ENCODE measurements at regions not wholly inside any gene's neighbourhood (a gene's known extent, or its start where the extent isn't known, plus 50 kb on each side); places are given as distances from the start of the nearest gene placed in this dataset.
"Not testable (repeated sequence)": the region's sequence is repeated elsewhere in the genome, so short reads cannot be mapped to it uniquely, and the experiment has no call there.

- Histone ChIP-seq H3K9me3 (ENCODE audit: insufficient read depth, low read depth, low read length) (no peaks in the 10 kb centered on the region), H3K36me3 (ENCODE audit: insufficient read depth, low read length) (no peaks in the 10 kb centered on the region), H3K9me2 (replicated peaks; ENCODE audit: low read depth, low read length) (no peaks in the 10 kb centered on the region), H3K79me2 (ENCODE audit: insufficient read depth, low read length) (no peaks in the 10 kb centered on the region), H2AFZ (ENCODE audit: low read length) (no peak overlapping the region), H3K27me3 (ENCODE audit: insufficient read depth, low read length, poor library complexity, severe bottlenecking) (no peaks in the 10 kb centered on the region), H3K4me2 (ENCODE audit: low read depth, low read length, poor library complexity, severe bottlenecking) (no peak overlapping the region), H3K9ac (ENCODE audit: low read depth, low read length, poor library complexity, severe bottlenecking) (no peak overlapping the region), H3F3A (ENCODE audit: low read depth) (no peaks in the 10 kb centered on the region), H4K20me1 (ENCODE audit: insufficient read depth, low read length, poor library complexity, severe bottlenecking) (no peaks in the 10 kb centered on the region), H3K4me1 (ENCODE audit: insufficient read depth, low read length, poor library complexity, severe bottlenecking) (peaks cover 11% of the 10 kb centered on the region), H3K4me3 (ENCODE audit: low read length, poor library complexity, severe bottlenecking) (no peak overlapping the region)
- TF ChIP-seq CTCF (conservative IDR thresholded peaks at IDR 0.05; ENCODE audit: low read length) (no peak), EZH2phosphoT487 (IDR thresholded peaks at IDR 0.05; ENCODE audit: borderline replicate concordance) (no peak)
Observed at GRCh38 chr7:32670110-32671025, 175.1 kb downstream of the AVL9 start.

- H3K79me2 ChIP-seq (ENCODE audit: insufficient read depth, low read length); H3K9ac ChIP-seq (ENCODE audit: low read depth, low read length, poor library complexity, severe bottlenecking); H3K9me3 ChIP-seq (ENCODE audit: insufficient read depth, low read depth, low read length); H3K4me3 ChIP-seq (ENCODE audit: low read length, poor library complexity, severe bottlenecking); H3F3A ChIP-seq (ENCODE audit: low read depth); H3K36me3 ChIP-seq (ENCODE audit: insufficient read depth, low read length); H3K27me3 ChIP-seq (ENCODE audit: insufficient read depth, low read length, poor library complexity, severe bottlenecking); H3K9me2 ChIP-seq (replicated peaks; ENCODE audit: low read depth, low read length); H2AFZ ChIP-seq (ENCODE audit: low read length); H4K20me1 ChIP-seq (ENCODE audit: insufficient read depth, low read length, poor library complexity, severe bottlenecking): not testable (repeated sequence)
- peak overlapping the region; percentile 24 for H3K4me2 ChIP-seq (ENCODE audit: low read depth, low read length, poor library complexity, severe bottlenecking)
- peaks cover 11% of the 10 kb centered on the region for H3K4me1 ChIP-seq (ENCODE audit: insufficient read depth, low read length, poor library complexity, severe bottlenecking)
Observed at GRCh38 chr7:32669173-32669870, 174.0 kb downstream of the AVL9 start.

- H3K4me3 ChIP-seq (ENCODE audit: low read length, poor library complexity, severe bottlenecking); H3K27me3 ChIP-seq (ENCODE audit: insufficient read depth, low read length, poor library complexity, severe bottlenecking); H3K36me3 ChIP-seq (ENCODE audit: insufficient read depth, low read length); H2AFZ ChIP-seq (ENCODE audit: low read length); H3K79me2 ChIP-seq (ENCODE audit: insufficient read depth, low read length); H3K9me3 ChIP-seq (ENCODE audit: insufficient read depth, low read depth, low read length); H3K9me2 ChIP-seq (replicated peaks; ENCODE audit: low read depth, low read length); H3K9ac ChIP-seq (ENCODE audit: low read depth, low read length, poor library complexity, severe bottlenecking); H4K20me1 ChIP-seq (ENCODE audit: insufficient read depth, low read length, poor library complexity, severe bottlenecking); H3F3A ChIP-seq (ENCODE audit: low read depth): not testable (repeated sequence)
- Histone ChIP-seq H3K4me1 (ENCODE audit: insufficient read depth, low read length, poor library complexity, severe bottlenecking) (peaks cover 11% of the 10 kb centered on the region), H3K4me2 (ENCODE audit: low read depth, low read length, poor library complexity, severe bottlenecking) (peak overlapping the region; percentile 24)
Observed at GRCh38 chr7:32668387-32669097, 173.3 kb downstream of the AVL9 start.

- not testable (repeated sequence) for H3K79me2 ChIP-seq (ENCODE audit: insufficient read depth, low read length); H3K36me3 ChIP-seq (ENCODE audit: insufficient read depth, low read length); H3K27me3 ChIP-seq (ENCODE audit: insufficient read depth, low read length, poor library complexity, severe bottlenecking); H3K4me2 ChIP-seq (ENCODE audit: low read depth, low read length, poor library complexity, severe bottlenecking); H3K9ac ChIP-seq (ENCODE audit: low read depth, low read length, poor library complexity, severe bottlenecking); H2AFZ ChIP-seq (ENCODE audit: low read length); H4K20me1 ChIP-seq (ENCODE audit: insufficient read depth, low read length, poor library complexity, severe bottlenecking); H3F3A ChIP-seq (ENCODE audit: low read depth); H3K4me3 ChIP-seq (ENCODE audit: low read length, poor library complexity, severe bottlenecking); H3K9me2 ChIP-seq (replicated peaks; ENCODE audit: low read depth, low read length); H3K9me3 ChIP-seq (ENCODE audit: insufficient read depth, low read depth, low read length)
- peaks cover 11% of the 10 kb centered on the region for H3K4me1 ChIP-seq (ENCODE audit: insufficient read depth, low read length, poor library complexity, severe bottlenecking)
Observed at GRCh38 chr7:32667586-32667985, 172.3 kb downstream of the AVL9 start.

- not testable (repeated sequence) for H3K9ac ChIP-seq (ENCODE audit: low read depth, low read length, poor library complexity, severe bottlenecking); H3K36me3 ChIP-seq (ENCODE audit: insufficient read depth, low read length); H3K4me2 ChIP-seq (ENCODE audit: low read depth, low read length, poor library complexity, severe bottlenecking); H3K4me3 ChIP-seq (ENCODE audit: low read length, poor library complexity, severe bottlenecking); H3K4me1 ChIP-seq (ENCODE audit: insufficient read depth, low read length, poor library complexity, severe bottlenecking); H3K79me2 ChIP-seq (ENCODE audit: insufficient read depth, low read length); H4K20me1 ChIP-seq (ENCODE audit: insufficient read depth, low read length, poor library complexity, severe bottlenecking); H3F3A ChIP-seq (ENCODE audit: low read depth); H3K9me3 ChIP-seq (ENCODE audit: insufficient read depth, low read depth, low read length); H2AFZ ChIP-seq (ENCODE audit: low read length); H3K9me2 ChIP-seq (replicated peaks; ENCODE audit: low read depth, low read length); H3K27me3 ChIP-seq (ENCODE audit: insufficient read depth, low read length, poor library complexity, severe bottlenecking)
Observed at GRCh38 chr7:32663805-32664211, 168.5 kb downstream of the AVL9 start.

GRCh38 chr7:32662509-32662908, 167.2 kb downstream of the AVL9 start:
- H4K20me1 ChIP-seq (ENCODE audit: insufficient read depth, low read length, poor library complexity, severe bottlenecking); H3K27me3 ChIP-seq (ENCODE audit: insufficient read depth, low read length, poor library complexity, severe bottlenecking); H3K9me3 ChIP-seq (ENCODE audit: insufficient read depth, low read depth, low read length); H3K4me3 ChIP-seq (ENCODE audit: low read length, poor library complexity, severe bottlenecking); H3K4me1 ChIP-seq (ENCODE audit: insufficient read depth, low read length, poor library complexity, severe bottlenecking); H2AFZ ChIP-seq (ENCODE audit: low read length); H3K4me2 ChIP-seq (ENCODE audit: low read depth, low read length, poor library complexity, severe bottlenecking); H3K79me2 ChIP-seq (ENCODE audit: insufficient read depth, low read length); H3K9ac ChIP-seq (ENCODE audit: low read depth, low read length, poor library complexity, severe bottlenecking); H3K36me3 ChIP-seq (ENCODE audit: insufficient read depth, low read length); H3K9me2 ChIP-seq (replicated peaks; ENCODE audit: low read depth, low read length); H3F3A ChIP-seq (ENCODE audit: low read depth): not testable (repeated sequence)

Data from Loucy (cell line).